ENCODE measurements at regions not wholly inside any gene's neighbourhood (a gene's known extent, or its start where the extent isn't known, plus 50 kb on each side); places are given as distances from the start of the nearest gene placed in this dataset.

DNA sequence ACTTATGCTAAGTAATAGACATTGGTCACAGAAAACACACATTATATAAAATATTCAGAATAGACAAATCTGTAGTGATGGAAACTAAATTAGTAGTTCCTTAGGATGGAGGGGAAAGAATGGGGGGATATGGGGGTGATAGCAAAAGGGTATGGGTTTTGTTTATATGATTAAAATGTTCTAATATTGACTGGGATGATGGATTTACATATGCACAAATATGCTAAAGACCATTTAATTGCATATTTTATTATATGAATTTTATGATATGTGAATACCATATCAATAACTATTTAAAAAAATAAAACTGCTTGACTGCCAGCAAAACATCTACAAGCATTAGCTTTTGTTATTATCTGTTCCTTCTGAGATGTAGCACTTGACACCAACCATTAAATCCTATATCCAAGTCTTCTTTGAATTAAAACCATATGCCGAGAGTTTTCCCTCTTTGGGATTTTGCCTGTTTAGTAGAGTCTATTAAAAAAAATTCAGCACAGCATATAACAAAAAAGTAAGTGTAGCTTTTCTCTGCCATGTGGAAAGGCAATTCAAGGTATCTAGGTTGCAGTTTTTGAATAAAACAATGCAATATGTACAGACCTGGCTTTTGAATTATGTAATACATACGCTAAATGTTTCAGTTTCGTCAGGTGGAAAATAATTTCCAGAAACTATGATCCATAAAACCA is 2584.1 kb upstream of the PCDH20 start:
- no peaks in the 10 kb centered on the region for H3K9me3 ChIP-seq (ENCODE audit: control insufficient read depth in 4 of 4, low read length in 3 of 4)
- no peaks in the 10 kb centered on the region for H3K27me3 ChIP-seq (ENCODE audit: control insufficient read depth in 4 of 4, insufficient read depth in 4 of 4, low read length in 3 of 4)
- no peak for DNase-seq (ENCODE audit: low spot score)
- 91% methylated on average over 3 of the region's 3 CpGs for WGBS
- no peaks in the 10 kb centered on the region for H3K4me1 ChIP-seq (ENCODE audit: control insufficient read depth in 4 of 4, insufficient read depth in 4 of 4, low read length in 3 of 4)
- no peak overlapping the region for H3K4me3 ChIP-seq (ENCODE audit: low read depth in 1 of 3, low read length in 3 of 3)
- H3K36me3 ChIP-seq (ENCODE audit: control insufficient read depth in 4 of 4, insufficient read depth in 3 of 4, low read depth in 1 of 4, low read length in 3 of 4) = no peaks in the 10 kb centered on the region
- TF ChIP-seq, protein P1, sequence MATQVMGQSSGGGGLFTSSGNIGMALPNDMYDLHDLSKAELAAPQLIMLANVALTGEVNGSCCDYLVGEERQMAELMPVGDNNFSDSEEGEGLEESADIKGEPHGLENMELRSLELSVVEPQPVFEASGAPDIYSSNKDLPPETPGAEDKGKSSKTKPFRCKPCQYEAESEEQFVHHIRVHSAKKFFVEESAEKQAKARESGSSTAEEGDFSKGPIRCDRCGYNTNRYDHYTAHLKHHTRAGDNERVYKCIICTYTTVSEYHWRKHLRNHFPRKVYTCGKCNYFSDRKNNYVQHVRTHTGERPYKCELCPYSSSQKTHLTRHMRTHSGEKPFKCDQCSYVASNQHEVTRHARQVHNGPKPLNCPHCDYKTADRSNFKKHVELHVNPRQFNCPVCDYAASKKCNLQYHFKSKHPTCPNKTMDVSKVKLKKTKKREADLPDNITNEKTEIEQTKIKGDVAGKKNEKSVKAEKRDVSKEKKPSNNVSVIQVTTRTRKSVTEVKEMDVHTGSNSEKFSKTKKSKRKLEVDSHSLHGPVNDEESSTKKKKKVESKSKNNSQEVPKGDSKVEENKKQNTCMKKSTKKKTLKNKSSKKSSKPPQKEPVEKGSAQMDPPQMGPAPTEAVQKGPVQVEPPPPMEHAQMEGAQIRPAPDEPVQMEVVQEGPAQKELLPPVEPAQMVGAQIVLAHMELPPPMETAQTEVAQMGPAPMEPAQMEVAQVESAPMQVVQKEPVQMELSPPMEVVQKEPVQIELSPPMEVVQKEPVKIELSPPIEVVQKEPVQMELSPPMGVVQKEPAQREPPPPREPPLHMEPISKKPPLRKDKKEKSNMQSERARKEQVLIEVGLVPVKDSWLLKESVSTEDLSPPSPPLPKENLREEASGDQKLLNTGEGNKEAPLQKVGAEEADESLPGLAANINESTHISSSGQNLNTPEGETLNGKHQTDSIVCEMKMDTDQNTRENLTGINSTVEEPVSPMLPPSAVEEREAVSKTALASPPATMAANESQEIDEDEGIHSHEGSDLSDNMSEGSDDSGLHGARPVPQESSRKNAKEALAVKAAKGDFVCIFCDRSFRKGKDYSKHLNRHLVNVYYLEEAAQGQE (IDR thresholded peaks at IDR 0.05) = no peak
- TF ChIP-seq FOXA2 (IDR thresholded peaks at IDR 0.05) = no peak
- no peak for TF ChIP-seq EGR1 (IDR thresholded peaks at IDR 0.05; ENCODE audit: low read depth in 2 of 2)
- TF ChIP-seq, protein P2, sequence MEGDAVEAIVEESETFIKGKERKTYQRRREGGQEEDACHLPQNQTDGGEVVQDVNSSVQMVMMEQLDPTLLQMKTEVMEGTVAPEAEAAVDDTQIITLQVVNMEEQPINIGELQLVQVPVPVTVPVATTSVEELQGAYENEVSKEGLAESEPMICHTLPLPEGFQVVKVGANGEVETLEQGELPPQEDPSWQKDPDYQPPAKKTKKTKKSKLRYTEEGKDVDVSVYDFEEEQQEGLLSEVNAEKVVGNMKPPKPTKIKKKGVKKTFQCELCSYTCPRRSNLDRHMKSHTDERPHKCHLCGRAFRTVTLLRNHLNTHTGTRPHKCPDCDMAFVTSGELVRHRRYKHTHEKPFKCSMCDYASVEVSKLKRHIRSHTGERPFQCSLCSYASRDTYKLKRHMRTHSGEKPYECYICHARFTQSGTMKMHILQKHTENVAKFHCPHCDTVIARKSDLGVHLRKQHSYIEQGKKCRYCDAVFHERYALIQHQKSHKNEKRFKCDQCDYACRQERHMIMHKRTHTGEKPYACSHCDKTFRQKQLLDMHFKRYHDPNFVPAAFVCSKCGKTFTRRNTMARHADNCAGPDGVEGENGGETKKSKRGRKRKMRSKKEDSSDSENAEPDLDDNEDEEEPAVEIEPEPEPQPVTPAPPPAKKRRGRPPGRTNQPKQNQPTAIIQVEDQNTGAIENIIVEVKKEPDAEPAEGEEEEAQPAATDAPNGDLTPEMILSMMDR (IDR thresholded peaks at IDR 0.05; ENCODE audit: low read depth, low read length, missing input control) = no peak
- no peak for TF ChIP-seq RAD21 (IDR thresholded peaks at IDR 0.05)
- no peak for TF ChIP-seq JUND (IDR thresholded peaks at IDR 0.05)
- H3K9ac ChIP-seq (ENCODE audit: low read depth in 1 of 2, low read length in 2 of 2) = no peak overlapping the region
- H3K27ac ChIP-seq (ENCODE audit: low read depth in 1 of 2, low read length in 2 of 2) = no peak overlapping the region

DNA sequence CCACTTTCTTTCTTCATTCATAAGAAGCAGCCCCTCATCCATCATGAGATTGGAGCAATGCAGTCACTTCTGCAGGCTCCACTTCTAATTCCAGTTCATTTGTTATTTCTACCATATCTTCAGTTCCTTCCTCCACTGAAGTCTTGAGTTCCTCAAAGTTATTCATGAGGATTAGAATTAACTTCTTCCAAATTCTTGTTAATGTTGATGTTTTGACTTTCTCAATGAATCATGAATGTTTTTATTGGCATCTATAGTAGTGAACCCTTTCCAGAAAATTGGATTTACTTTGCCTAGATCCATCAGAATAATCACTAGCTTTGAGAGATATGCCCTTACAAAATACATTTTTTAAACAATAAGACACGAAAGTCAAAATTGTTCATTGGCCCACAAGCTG is 2567.7 kb upstream of the PCDH20 start:
- H3K27me3 ChIP-seq (ENCODE audit: control insufficient read depth in 4 of 4, insufficient read depth in 4 of 4, low read length in 3 of 4) = no peaks in the 10 kb centered on the region
- no peak overlapping the region for H3K9ac ChIP-seq (ENCODE audit: low read depth in 1 of 2, low read length in 2 of 2)
- H3K4me3 ChIP-seq (ENCODE audit: low read depth in 1 of 3, low read length in 3 of 3) = no peak overlapping the region
- TF ChIP-seq FOXA1 (IDR thresholded peaks at IDR 0.05) (no peak), HNF4G (IDR thresholded peaks at IDR 0.05) (no peak), FOXA2 (IDR thresholded peaks at IDR 0.05) (no peak), RAD21 (IDR thresholded peaks at IDR 0.05) (no peak), GABPA (IDR thresholded peaks at IDR 0.05 in 1 of 2, conservative IDR thresholded peaks at IDR 0.05 in 1 of 2) (no peak)
- TF ChIP-seq, protein P3, sequence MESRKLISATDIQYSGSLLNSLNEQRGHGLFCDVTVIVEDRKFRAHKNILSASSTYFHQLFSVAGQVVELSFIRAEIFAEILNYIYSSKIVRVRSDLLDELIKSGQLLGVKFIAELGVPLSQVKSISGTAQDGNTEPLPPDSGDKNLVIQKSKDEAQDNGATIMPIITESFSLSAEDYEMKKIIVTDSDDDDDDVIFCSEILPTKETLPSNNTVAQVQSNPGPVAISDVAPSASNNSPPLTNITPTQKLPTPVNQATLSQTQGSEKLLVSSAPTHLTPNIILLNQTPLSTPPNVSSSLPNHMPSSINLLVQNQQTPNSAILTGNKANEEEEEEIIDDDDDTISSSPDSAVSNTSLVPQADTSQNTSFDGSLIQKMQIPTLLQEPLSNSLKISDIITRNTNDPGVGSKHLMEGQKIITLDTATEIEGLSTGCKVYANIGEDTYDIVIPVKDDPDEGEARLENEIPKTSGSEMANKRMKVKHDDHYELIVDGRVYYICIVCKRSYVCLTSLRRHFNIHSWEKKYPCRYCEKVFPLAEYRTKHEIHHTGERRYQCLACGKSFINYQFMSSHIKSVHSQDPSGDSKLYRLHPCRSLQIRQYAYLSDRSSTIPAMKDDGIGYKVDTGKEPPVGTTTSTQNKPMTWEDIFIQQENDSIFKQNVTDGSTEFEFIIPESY (IDR thresholded peaks at IDR 0.05) = no peak
- TF ChIP-seq, protein P2 (IDR thresholded peaks at IDR 0.05; ENCODE audit: low read depth, low read length, missing input control) = no peak
- TF ChIP-seq, protein P4, sequence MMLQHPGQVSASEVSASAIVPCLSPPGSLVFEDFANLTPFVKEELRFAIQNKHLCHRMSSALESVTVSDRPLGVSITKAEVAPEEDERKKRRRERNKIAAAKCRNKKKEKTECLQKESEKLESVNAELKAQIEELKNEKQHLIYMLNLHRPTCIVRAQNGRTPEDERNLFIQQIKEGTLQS (IDR thresholded peaks at IDR 0.05) = no peak
- no peak overlapping the region for H3K27ac ChIP-seq (ENCODE audit: low read depth in 1 of 2, low read length in 2 of 2)
- H3K36me3 ChIP-seq (ENCODE audit: control insufficient read depth in 4 of 4, insufficient read depth in 3 of 4, low read depth in 1 of 4, low read length in 3 of 4) = no peaks in the 10 kb centered on the region
- no peaks in the 10 kb centered on the region for H3K4me1 ChIP-seq (ENCODE audit: control insufficient read depth in 4 of 4, insufficient read depth in 4 of 4, low read length in 3 of 4)
- DNase-seq (ENCODE audit: low spot score) = no peak
- H3K9me3 ChIP-seq (ENCODE audit: control insufficient read depth in 4 of 4, low read length in 3 of 4) = peaks cover 0 to 3% (median 1%) of the 10 kb centered on the region in 4 donors
- 66% methylated on average over 1 of the region's 1 CpG for WGBS

Data from liver (tissue), 8 donors.